Endothelial cell of umbilical vein (primary cell): ENCODE measurements at regions not wholly inside any gene's neighbourhood (a gene's known extent, or its start where the extent isn't known, plus 50 kb on each side); places are given as distances from the start of the nearest gene placed in this dataset.

ENCODE experiments used
- BruUV-seq: library from RNA; stranded (reverse); fragments of 400-500 nt; replicated peaks from 2 replicates; lab custom pipeline; 2021; lab: Mats Ljungman, UMichigan
- CTCF ChIA-PET: fragments of 300-600, 350-600 bp; sonication (Branson Sonifier 250); formaldehyde crosslinking; loops from one replicate; lab custom pipeline; 2021; ENCODE audit warnings: antibody characterized with exemption, inconsistent platforms; lab: Charles Lee
- POLR2A ChIA-PET: fragments of 300-600, 350-600 bp; sonication (Branson Sonifier 250); formaldehyde crosslinking; loops from one replicate; lab custom pipeline; 2021; ENCODE audit warnings: antibody characterized with exemption, inconsistent platforms; lab: Charles Lee
- DNase-seq: peaks from one replicate; pipeline ENCODE4 v3.0.0-alpha.2; 2011; ENCODE audit warnings: low read depth, low spot score
- FAIRE-seq: peaks from 2 replicates; lab custom pipeline; 2011; peaks lifted over from hg19 to GRCh38; lab: Jason Lieb, UNC
- H2AFZ ChIP-seq: 2 replicates; pipeline ENCODE4 v1.6.0; 2012; ENCODE audit warnings: low read depth, low read length, control low read depth, inconsistent platforms
- H3K27ac ChIP-seq: 2 replicates; pipeline ENCODE4 v1.5.1; 2011; ENCODE audit warnings: low read depth, mild to moderate bottlenecking, control low read depth, low read length, moderate library complexity; ENCODE audit not compliant: insufficient read depth
- H3K27me3 ChIP-seq, 2 experiments: 2 replicates each; pipeline versions ENCODE4 v1.6.0 to v1.6.1; 2011; ENCODE audit warnings: low read length in 2 of 2, mixed read lengths in 1 of 2; ENCODE audit not compliant: control insufficient read depth in 2 of 2, insufficient read depth in 2 of 2
- H3K36me3 ChIP-seq, 2 experiments: 2 replicates in 1 of 2; 3 replicates in 1 of 2; pipeline ENCODE4 v1.5.1; 2011; ENCODE audit warnings: low read length in 2 of 2, mild to moderate bottlenecking in 1 of 2, moderate library complexity in 1 of 2; ENCODE audit not compliant: control insufficient read depth in 2 of 2, insufficient read depth in 2 of 2; ENCODE audit errors: extremely low read depth in 1 of 2
- H3K4me1 ChIP-seq: 3 replicates; pipeline ENCODE4 v1.5.1; 2011; ENCODE audit warnings: mild to moderate bottlenecking, low read length; ENCODE audit not compliant: control insufficient read depth, insufficient read depth; ENCODE audit errors: extremely low read depth
- H3K4me2 ChIP-seq: 2 replicates; pipeline ENCODE4 v1.6.1; 2011; ENCODE audit warnings: low read length, control low read depth, mixed read lengths; ENCODE audit not compliant: insufficient read depth
- H3K4me3 ChIP-seq, 3 experiments: fragments of 200-600 bp in 1 of 3; sonication (generic), shearing (Covaris generic) in 1 of 3; replicated peaks in 1 of 3; 2 replicates each; pipeline ENCODE4 v1.5.1; 2011 to 2016; ENCODE audit warnings: control low read depth in 3 of 3, low read length in 3 of 3, mild to moderate bottlenecking in 2 of 3, inconsistent platforms in 1 of 3, low read depth in 1 of 3, moderate library complexity in 1 of 3; ENCODE audit not compliant: insufficient read depth in 1 of 3
- H3K79me2 ChIP-seq: 2 replicates; pipeline ENCODE4 v1.6.0; 2012; ENCODE audit warnings: low read length, inconsistent platforms; ENCODE audit not compliant: control insufficient read depth, insufficient read depth
- H3K9ac ChIP-seq: replicated peaks from 2 replicates; pipeline ENCODE3; 2011; ENCODE audit warnings: low read length, control low read depth; ENCODE audit not compliant: insufficient read depth; ENCODE audit errors: extremely low read depth
- H3K9me1 ChIP-seq: replicated peaks from 3 replicates; pipeline ENCODE4 v1.6.0; 2011; ENCODE audit warnings: mild to moderate bottlenecking, low read length; ENCODE audit not compliant: control insufficient read depth, insufficient read depth; ENCODE audit errors: extremely low read depth
- H3K9me3 ChIP-seq: replicated peaks from 2 replicates; pipeline ENCODE4 v1.5.1; 2012; ENCODE audit warnings: low read length, inconsistent platforms; ENCODE audit not compliant: control insufficient read depth, insufficient read depth
- H4K20me1 ChIP-seq: replicated peaks from 2 replicates; pipeline ENCODE3; 2011; ENCODE audit warnings: mild to moderate bottlenecking, low read length; ENCODE audit not compliant: control insufficient read depth, insufficient read depth; ENCODE audit errors: extremely low read depth
- CTCF ChIP-seq, 2 donors: IDR thresholded peaks; 1 replicate in 1 of 2; 2 replicates in 1 of 2; pipeline ENCODE4 v1.5.1; 2011; ENCODE audit warnings: low read length in 2 of 2, mild to moderate bottlenecking in 2 of 2, moderate library complexity in 2 of 2, control low read depth in 1 of 2, inconsistent platforms in 1 of 2, low read depth in 1 of 2; ENCODE audit not compliant: insufficient read depth in 1 of 2; ENCODE audit errors: extremely low read depth in 1 of 2
- EZH2 ChIP-seq: IDR thresholded peaks from 2 replicates; pipeline ENCODE4 v1.6.1; 2012; ENCODE audit warnings: borderline replicate concordance, low read depth, mild to moderate bottlenecking, moderate library complexity, low read length, inconsistent platforms; ENCODE audit not compliant: severe bottlenecking
- FOS ChIP-seq: IDR thresholded peaks from 2 replicates; pipeline ENCODE4 v1.6.1; 2011; ENCODE audit warnings: mild to moderate bottlenecking, low read length, moderate library complexity, borderline replicate concordance; ENCODE audit not compliant: insufficient read depth
- GATA2 ChIP-seq: IDR thresholded peaks from 2 replicates; pipeline ENCODE4 v1.7.0; 2011; ENCODE audit warnings: low read depth, mild to moderate bottlenecking, moderate library complexity, mixed read lengths, low read length; ENCODE audit not compliant: insufficient read length, insufficient read depth
- JUN ChIP-seq: IDR thresholded peaks from 2 replicates; pipeline ENCODE4 v1.6.1; 2011; ENCODE audit warnings: borderline replicate concordance, low read depth; ENCODE audit not compliant: insufficient read length, insufficient read depth
- MAX ChIP-seq: IDR thresholded peaks from 2 replicates; pipeline ENCODE4 v1.6.1; 2011; ENCODE audit not compliant: insufficient read depth, insufficient read length
- MYC ChIP-seq: IDR thresholded peaks from one replicate; pipeline ENCODE4 v1.6.1; 2011; ENCODE audit warnings: mild to moderate bottlenecking, low read depth, low read length
- POLR2A ChIP-seq: IDR thresholded peaks from 2 replicates; pipeline ENCODE4 v1.6.1; 2012; ENCODE audit warnings: low read depth, mild to moderate bottlenecking, control low read depth, low read length
- POLR2AphosphoS5 ChIP-seq: IDR thresholded peaks from 2 replicates; pipeline ENCODE4 v1.6.1; 2012; ENCODE audit warnings: low read depth, mild to moderate bottlenecking, control low read depth, low read length, moderate library complexity; ENCODE audit not compliant: insufficient read depth
- dilution Hi-C: fragments of 300-500 bp; cut with MboI; formaldehyde crosslinking; loops from one replicate; pipeline ENCODE4 v1.15.0; 2019; ENCODE audit warnings: low sequenced_read_pairs; ENCODE audit not compliant: extremely low pct_ligation_motif_present
- intact Hi-C: fragments of 100-400 bp; cut with micrococcal nuclease; formaldehyde crosslinking; loops from one replicate; pipeline ENCODE4 v1.10.0; 2022

- Histone ChIP-seq H4K20me1 (no peaks in the 10 kb centered on the region), H3K9me1 (no peaks in the 10 kb centered on the region), H3K79me2 (no peaks in the 10 kb centered on the region), H3K4me3 (no peak overlapping the region), H3K4me2 (no peak overlapping the region), H3K4me1 (peaks cover 10% of the 10 kb centered on the region), H3K9me3 (no peaks in the 10 kb centered on the region), H2AFZ (no peak overlapping the region), H3K27me3 (no peaks in the 10 kb centered on the region), H3K36me3 (no peaks in the 10 kb centered on the region), H3K9ac (no peak overlapping the region), H3K27ac (no peak overlapping the region)
- BruUV-seq: no TSS peak
- intact Hi-C loops (loop anchor here (5.0 kb wide), 1 partner anchor 55 kb away; no protein-coding TSS in a partner anchor), dilution Hi-C loops (no loop called here)
- CTCF ChIA-PET: interaction anchor here (1.1 to 2.7 kb wide), 5 partner anchors 20 to 162 kb away, joined by 3 to 11 read pairs (median 4); partner anchors contain the start of gene AHCYL1
- POLR2A ChIA-PET: no interaction called here
- DNase-seq: no peak
- no peak for FAIRE-seq
- TF ChIP-seq POLR2AphosphoS5 (no peak), POLR2A (no peak), CTCF (IDR thresholded peaks at IDR 0.05; ENCODE audit: extremely low read depth in 1 of 2, insufficient read depth in 1 of 2, low read depth in 1 of 2, low read length in 2 of 2) (no peak), GATA2 (no peak), FOS (no peak), MYC (no peak), EZH2 (no peak), MAX (no peak), JUN (no peak)
These were observed 58.4 kb upstream of the EPS8L3 start for GRCh38 chr1:109821831-109822745.
